ENCODE measurements at regions not wholly inside any gene's neighbourhood (a gene's known extent, or its start where the extent isn't known, plus 50 kb on each side); places are given as distances from the start of the nearest gene placed in this dataset.

DNA sequence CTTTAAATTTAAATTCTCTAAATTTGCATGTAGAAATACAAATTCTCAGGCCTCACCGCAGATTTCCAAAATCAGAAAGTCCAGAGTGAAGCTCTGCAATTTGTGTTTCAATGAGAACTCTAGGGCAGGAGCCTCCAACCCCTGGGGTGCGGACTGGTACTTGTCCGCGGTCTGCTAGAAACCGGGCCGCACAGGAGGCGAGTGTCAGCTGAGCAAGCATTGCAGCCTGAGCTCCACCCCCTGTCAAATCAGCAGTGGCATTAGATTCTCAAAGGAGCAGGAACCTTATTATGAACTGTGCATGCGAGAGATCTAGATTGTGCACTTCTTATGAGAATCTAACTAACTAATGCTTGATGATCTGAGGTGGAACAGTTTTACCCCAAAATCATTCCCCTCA lies 203.0 kb upstream of the PCSK2 start:
- peak; percentile 71 for DNase-seq

DNA sequence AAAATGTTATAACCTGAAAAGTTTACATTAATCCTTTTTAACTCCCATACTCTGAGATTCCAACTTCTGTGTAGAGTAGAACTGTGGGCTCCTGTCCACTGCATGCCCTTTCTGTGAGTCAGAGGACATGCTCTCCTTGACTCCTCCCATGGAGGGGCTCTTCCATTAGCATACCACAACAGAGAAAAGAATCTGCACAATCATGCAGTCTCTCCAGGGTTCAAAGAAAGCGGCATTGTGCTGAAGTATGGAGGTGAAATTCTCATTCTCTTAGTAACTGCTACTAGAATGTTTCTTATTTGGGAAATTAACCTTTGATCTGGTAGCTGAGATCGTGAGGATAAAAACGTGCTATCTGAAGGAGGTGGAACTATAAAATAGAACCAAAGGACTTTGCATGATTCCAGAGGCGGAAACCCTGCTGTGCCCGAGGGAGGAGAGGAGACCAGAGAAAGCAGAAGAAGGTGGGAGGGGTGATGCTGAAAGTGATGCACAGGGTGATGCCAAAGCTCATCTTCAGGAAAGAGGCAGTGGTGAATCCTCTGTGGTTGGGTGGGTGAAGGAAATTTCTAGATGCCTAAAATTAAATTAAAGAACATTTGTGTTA lies 202.2 kb upstream of the PCSK2 start:
- no peak for DNase-seq

DNA sequence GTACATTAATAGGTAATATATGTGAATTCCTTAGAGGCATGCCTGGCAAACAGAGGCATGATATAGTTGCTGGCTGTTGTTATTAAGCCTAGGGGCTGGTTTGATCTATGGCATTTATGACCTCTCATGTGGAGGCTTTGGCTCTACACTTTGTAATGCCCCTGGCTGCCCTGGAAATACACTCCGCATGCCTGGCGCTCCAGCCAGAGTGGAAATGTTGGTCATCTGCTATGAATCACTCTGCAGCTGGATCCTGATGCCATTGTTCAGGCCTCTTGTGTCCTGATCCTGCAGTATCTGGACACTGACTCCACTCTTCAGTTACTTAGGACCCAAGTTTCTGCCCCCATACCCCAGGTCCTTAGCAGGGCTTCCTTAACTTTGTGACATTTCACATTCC lies 200.5 kb upstream of the PCSK2 start:
- no peak for DNase-seq

DNA sequence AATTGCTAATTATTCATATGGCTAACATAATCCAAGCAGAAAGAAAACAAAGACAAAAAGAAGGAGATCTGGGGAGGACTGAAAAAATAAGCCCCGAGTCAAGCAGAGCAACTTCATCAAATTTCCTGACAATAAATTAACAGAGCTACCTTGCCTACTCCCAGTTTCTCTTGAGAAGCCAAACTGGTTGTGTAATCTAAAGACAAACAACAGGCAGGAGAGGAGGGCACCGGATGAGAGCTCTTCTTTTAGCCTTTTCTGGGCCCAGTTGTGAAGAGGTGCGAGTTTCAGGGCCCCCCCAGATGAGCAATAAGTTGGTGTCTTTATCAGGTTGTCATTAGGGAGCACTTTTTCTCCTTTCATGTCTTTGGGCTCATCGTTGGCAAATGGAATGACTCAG lies 197.1 kb upstream of the PCSK2 start:
- DNase-seq, result no peak

DNA sequence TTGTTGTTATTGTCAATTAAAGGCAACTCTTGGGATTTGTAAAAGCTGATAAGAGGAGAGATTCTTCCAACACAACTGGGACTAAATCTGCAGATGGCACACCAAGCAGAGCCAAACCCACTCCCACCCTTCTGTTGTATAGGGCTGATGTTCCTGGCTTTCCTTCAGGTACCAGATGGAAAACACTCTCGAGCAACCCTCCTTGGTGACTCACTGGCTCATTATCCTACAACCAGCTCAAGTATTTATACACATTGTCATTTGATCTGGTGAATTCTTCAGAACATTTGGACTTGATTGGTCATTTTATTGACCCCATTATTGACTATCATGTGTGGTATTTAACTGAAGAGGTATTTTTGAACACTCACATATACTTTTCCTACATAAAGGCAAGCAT lies 190.3 kb upstream of the PCSK2 start:
- DNase-seq, result peak; percentile 93

DNA sequence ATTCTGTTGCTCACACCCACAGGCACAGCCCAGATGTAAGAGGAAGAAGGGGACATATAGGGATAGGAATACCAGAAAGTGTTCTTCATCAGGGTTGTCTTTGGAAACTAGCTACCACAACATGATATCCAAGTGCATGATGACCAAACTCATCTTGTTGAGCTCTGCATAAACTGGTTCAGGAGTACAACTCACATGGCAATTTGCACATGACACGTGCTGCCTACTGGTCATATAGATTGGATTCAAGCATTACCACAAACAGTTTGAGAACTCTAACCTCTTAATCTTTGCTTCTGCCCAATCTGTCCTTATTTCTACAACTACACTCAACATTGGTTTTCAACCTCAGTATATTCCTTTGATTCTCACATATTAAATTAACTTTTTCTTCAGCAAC lies 184.7 kb upstream of the PCSK2 start:
- no peak for DNase-seq

DNA sequence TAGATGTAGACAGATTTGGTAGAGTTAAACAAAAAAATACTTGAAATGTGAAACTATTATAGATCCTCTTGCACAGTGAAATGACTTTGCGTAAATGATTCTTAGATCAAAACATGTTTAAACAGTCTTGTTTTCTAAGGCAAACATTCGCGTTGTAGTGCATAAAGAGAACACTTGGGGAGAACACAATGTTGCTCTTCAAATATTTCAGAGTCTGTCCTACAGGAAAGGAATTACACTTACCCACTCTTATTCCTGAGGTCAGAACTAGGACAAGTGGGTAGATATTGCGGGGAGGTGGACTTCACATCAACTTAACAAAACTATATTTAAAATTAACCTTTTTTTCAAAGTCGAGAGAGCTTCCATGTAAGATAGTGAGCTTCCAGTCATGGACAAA lies 183.5 kb upstream of the PCSK2 start:
- no peak for DNase-seq

DNA sequence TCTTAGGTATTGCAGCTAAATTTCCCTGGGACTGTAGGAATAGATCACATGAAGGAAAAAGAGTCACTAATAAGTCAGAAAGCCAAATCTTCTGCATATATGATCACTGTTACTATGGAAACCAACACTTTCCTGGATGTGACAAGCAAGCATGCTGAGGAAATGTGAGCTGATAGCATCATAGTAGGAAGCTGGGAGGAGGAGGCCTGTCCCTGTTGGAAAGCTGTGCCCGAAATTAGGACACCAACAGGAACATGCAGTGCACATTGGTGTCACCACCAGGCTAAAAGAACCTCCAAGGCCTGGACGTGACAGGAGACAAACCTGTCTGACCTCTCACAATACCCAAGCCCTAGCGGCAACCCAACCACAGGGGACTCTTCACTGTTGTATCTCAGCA lies 181.9 kb upstream of the PCSK2 start:
- DNase-seq, result no peak

DNA sequence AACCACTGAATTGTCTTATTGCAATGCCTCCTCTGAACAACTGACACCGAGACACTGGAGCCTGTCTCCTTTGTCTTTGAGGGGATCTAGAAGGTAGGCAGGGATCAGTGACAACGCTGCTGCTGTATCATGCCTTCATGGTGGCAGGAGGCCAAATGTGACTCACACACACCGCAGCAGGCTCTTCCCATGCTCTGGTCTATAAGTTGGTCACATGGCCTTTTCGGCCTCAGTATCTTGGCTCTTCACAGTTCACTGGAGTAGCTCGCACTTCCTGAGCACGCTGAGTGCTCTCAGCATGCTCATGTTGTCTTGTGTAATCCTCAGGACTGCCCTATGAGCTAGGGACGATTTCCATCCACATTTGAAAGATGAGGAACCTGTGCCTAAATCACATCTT lies 167.4 kb upstream of the PCSK2 start:
- peak; percentile 60 for DNase-seq

DNA sequence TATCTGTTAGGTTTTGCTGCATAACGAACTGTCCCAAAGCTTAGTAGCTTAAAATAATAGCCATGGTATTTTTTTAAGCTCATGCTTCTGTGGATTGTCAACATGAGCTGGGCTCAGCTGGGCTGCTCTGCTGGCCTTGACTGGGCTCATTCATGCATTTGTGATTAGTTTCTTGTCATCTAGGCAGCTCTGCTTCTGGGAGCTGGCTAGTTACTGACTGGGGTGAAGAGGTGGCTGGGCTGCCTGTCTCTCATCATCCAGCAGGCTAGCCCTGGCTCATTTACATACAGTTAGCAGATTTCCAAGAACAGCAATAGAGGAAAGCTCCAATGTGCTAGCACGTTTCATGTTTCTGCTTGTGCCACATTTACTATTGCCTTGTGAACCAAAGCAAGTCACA lies 165.1 kb upstream of the PCSK2 start:
- peak; percentile 66 for DNase-seq

DNA sequence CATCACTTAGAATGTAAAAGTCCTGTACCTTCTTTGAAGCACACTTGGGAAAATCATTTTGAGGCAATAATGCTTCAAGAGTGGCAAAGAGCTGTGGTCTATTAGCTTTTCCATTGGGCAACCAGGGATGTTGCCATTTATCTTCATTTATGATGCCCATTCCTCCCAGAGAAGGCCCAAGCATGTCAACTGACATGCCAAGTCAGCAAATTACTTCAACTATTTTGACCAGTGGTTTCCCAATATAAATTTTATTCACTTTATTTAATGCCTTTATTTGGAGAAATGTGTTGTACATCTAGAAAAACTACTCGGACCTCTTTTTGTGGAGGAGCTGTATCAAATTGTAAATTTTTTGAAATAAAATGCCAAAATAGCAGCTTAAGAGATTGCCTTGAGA lies 164.1 kb upstream of the PCSK2 start:
- no peak for DNase-seq

DNA sequence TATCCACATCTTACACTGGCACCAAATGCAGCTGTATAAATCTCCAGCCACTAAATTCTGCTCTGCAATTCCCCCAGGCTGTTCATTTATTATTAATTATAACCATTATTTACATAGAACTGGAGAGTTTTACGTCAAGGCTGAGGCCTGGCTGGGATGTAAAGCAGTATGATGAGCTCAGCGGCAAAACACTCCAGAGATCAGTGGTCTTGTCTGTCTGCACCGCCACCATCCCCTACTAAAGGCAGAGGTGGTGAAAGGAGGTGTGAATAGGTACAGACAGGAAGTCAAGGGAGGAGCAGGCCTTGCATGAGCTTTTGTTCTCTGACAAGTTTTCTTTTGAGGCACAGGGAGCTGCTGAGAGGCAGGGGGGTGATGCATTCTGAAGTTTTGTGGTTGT lies 159.9 kb upstream of the PCSK2 start:
- peak; percentile 68 for DNase-seq

DNA sequence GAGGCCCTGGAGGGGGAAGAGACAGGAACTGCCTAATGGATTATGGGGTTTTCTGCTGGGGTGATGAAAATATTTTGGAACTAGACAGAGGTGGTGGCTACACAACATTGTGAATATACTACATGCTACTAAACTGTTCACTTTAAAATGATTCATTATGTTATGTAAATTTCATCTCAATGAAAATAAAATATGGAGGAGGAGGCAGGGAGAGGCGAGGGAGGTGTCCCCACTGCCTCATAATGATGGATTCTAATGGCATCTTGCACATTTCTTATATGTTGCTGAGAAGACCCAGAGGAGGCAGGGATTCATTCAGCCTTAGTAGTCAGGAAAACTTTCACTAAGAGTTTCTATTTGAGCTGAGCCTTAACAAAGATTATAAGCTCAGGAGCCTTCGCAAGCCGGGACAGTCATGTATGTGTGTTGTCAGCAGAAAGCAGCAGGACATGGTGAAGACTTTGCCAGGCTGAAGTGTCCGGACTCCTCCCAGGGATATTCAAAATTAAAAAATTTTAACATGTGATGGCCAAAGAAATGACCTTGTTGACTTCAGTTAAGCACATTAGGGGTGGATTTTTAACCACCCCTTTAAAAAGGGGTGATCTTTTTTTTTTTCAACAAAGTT lies 158.6 kb upstream of the PCSK2 start:
- no peak for DNase-seq

DNA sequence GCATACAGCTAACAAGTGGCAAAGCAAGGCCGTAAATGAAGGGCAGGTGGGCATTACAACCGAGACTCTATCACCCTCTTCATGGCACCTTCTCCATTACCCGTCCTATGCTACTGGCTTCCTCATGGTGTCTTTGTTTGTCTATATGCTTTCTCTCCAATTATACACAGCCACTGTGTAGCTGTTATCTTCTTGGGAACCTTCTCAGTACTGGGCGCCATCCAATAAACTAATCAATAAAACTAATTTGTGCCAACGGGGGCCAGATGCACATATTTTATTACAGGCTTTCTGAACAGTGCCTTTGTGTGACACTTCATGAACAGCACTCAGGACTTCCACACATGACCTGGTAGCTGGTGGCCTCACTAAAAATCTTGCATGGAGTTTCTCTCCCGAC lies 149.8 kb upstream of the PCSK2 start:
- DNase-seq, result no peak

DNA sequence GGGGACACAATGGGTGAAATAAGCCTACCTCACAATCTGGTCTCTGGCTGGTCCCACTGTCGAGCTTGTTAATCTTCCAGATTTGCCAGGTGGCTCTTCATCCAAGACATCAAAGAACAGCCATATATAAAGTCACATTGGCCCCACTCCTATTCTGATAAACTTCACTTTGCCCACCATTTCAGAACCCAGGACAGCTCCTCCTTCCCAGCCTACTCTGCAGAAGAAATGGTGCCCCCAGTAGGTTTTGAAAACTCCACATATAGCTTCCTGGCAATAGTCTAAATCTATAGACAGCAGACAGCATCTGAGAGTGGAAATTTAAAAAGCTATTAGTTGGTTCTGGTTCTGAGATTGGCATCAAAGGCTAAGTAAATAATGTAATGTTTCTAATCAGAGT lies 143.1 kb upstream of the PCSK2 start:
- no peak for DNase-seq

DNA sequence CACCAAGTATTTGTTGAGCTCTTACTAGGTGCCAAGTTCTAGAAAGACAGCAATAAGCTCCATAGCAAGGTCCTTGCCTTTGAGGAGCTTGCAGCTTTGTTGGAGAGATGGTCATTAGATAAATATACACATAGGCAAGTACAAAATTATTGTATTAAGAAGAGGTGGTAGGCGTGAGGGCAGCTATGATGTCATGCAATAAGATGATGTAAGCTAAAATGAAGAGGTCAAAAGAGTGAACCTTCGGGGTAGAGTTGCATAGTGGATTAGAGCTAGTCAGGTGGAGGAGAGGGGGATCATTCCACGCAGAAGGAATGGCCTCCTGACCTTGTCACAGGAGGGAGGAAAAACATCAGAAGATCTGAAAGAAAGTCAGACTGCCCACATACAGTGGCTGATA lies 141.9 kb upstream of the PCSK2 start:
- no peak for DNase-seq

DNA sequence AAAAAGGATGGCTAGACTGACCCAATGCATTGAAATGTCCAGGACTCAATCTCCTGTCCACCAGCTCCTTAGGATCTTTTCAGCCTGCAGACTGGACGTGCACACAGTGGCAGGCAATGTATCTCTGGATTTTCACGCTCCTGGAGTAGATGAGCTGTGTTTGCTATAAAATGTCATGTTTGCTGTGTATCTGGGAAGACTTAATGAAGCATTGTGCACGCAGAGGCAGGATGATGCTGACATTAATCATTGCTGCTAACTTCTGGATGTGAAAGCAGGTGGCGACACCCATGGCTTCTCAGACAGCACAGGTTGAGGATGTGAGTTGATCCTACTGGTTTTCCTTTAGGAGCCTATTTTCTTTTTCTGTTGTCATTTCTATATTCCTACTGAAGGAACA lies 133.1 kb upstream of the PCSK2 start:
- peak; percentile 64 for DNase-seq

DNA sequence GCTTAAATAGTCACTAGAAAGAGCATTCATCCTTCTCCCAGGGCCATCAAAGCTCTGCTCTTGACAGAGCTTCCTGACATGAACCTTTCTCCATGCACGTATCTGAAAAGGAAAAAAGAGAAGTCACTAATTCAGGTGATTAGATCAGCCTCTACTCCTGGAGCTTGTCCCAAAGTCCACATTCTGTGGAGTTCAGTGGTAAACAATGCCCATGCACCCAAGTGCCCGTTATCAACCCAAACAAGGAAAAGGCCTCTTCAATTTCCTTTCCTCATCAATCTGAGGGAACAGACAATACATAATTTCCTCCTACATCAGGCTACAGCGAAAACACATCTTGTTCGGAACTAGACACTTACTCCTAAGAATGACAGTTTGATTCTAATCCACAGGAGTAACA lies 129.2 kb upstream of the PCSK2 start:
- DNase-seq, result no peak

DNA sequence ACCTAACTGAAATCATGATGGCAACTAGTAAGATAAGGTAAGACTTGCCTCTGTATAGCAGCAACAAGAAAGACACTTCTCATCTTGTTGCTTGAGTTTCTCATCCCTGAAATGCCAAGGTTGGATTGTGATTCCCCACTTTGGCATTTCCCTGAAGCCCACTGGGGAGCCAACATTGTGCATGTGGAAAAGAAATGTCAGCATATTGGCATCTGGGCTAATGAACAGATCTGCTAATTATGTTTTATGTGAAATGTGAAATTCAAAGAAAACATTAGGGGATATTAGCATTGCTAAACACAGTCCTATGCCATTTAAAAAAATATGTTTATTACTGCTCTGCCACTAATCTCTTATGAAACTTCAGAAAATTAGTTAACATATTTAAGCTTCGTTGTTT lies 126.3 kb upstream of the PCSK2 start:
- DNase-seq, result no peak

DNA sequence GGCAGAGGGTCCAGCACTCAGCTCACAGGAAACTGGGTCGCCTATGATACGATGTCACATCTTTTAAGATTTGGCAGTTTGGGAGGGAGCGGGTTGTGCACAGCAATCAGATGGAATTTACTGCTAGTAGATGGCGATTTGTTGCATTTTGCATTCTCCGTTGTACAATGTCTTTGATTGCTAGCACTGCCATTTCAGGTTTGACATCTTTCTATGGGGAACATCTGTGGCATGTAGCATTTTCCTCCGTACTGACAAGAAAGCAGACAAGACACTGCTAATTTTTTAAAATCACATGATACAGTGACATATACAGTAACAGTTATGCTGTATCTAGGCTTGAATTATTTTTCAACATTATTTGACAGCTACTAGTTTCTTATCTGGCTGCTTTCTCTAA lies 119.7 kb upstream of the PCSK2 start:
- DNase-seq, result no peak

DNA sequence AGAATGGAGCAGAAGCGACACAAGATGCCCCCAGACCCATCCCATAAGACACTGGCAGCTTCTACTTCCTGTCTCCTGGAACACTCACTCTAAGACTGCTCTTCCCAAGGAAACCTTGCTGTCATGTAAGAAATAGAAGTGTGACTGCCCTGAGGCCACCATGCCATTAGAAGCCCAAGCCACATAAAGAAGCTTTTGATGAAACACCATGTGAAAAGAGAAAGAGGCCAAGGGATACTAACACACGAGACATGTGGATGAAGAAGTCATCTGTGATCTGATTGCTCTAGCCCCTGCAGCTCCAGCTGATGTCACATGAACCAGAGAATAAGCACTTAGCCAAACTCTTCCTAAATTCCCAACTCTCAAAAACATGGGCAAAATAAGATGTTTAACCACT lies 117.9 kb upstream of the PCSK2 start:
- peak; percentile 62 for DNase-seq

DNA sequence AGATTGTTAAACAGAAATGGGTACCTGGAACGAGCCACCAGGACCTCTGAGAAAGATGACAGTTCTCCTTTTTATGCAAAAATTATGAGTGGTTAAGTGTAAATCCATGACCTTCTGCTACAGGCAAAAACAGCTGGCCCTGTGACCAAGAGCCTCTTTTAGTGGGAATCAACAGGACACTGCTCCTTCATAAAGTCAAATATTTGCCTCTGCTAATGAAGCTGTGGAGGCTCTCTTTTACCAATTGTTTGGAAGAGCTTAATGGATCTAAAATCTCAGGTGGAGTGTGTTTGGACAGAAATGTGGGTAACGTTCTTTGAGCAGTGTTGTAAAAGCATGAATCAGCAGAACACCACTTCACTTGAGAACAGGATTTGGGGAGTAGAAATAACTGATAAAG lies 117.5 kb upstream of the PCSK2 start:
- DNase-seq, result peak; percentile 85

DNA sequence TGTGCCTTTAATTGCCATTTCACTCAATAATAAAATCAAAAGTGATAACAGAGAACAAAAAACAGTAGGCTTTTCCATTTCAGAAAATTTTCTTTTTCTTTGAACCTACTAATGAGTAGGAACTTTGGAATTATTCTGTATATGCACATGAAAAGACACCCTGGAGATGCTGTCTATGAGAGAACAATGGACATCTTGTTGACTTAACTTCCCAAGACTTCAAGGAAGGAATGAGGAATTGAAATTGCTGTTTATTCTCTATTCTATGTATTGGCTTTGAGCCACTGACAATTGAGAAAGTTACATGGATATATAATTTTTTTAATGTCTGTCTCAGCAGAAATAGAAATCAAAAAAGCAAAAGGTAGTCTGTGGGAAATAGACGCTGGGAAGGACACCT lies 98.6 kb upstream of the PCSK2 start:
- DNase-seq, result peak; percentile 72

DNA sequence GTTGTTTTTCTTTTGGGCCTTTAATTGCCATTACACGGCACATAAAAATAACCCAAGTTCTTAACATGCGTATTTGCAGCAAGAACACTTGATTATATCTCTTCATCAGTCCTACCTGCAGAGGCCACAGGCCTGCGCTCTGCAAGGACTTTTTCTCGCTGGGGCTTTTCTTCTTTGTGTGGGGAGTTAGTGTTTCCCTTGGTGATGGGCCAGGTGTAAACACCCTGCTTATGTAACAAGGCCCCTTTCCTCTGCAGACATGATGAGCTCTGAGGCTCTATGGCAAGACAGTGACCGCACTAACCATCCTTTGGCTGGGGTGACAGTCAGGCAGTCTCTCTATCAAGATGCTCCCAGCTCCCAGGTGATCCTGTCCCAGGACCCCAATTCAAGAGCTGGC lies 97.8 kb upstream of the PCSK2 start:
- DNase-seq, result no peak

DNA sequence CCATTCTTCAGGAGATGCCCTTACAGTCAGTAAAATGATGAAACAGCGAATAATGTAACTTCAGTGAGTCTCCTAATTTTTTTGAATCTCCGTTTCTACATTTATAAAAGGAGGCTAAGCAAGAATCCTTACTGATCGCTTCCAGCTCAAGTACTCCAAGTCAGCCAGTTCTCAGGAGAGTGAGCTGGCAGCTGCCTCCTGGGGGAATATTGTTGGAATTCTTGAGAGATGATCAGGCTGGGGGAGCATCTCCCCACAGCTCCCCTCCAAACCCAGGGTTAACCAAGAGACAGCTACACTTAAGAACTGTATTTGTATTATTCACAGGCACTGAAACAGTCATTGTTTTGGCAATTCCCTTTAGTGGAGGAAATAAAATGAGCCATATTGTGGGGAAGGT lies 89.1 kb upstream of the PCSK2 start:
- DNase-seq, result no peak

DNA sequence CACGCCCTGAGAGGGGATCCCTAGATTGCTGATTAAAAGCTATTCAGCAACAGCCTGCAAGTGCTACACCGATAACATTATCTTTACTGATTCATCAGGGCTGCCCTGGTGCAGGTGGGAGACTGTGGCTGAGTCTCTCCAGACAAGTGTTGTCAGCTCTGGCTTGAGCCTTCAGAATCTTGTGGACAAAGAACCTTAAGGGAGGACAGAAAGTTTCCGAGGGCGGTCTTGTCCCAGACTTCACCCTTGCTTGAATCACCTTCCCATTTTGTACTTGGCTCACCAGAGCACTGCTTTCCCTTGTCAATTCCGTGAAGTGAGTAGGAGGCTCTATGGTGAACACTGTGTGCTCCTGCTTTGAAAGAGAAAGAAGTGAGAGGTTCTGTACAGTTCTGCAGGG lies 88.6 kb upstream of the PCSK2 start:
- DNase-seq, result no peak

Measured in NCI-H69 (cell line).